GM12878 (cell line): ENCODE measurements at regions not wholly inside any gene's neighbourhood (a gene's known extent, or its start where the extent isn't known, plus 50 kb on each side); places are given as distances from the start of the nearest gene placed in this dataset.

Source experiments
- ATAC-seq: fragments of 200-7000 bp; cut with Tn5 transposase; 3 replicates; pipeline ENCODE4 v1.9.1; 2020; ENCODE audit warnings: mild to moderate bottlenecking, moderate library complexity
- BruUV-seq: library from RNA; stranded (reverse); fragments of 400-500 nt; replicated peaks from 2 replicates; lab custom pipeline; 2021; lab: Mats Ljungman, UMichigan
- CTCF ChIA-PET: fragments of 300-600 bp; sonication (Branson Sonifier 250); formaldehyde crosslinking; extraction: SDS; loops from one replicate; lab custom pipeline; 2021; ENCODE audit warnings: inconsistent platforms; lab: Yijun Ruan, JAX
- POLR2A ChIA-PET: fragments of 350-600 bp; formaldehyde crosslinking; extraction: SDS; loops from one replicate; lab custom pipeline; 2021; ENCODE audit warnings: inconsistent platforms; lab: Charles Lee
- RAD21 ChIA-PET: fragments of 300-600 bp; sonication (Branson Sonifier 250); formaldehyde crosslinking; loops from one replicate; lab custom pipeline; 2023; ENCODE audit warnings: antibody characterized with exemption; ENCODE audit not compliant: unreplicated experiment; lab: Charles Lee
- SMC1A ChIA-PET: fragments of 300-600 bp; sonication (Branson Sonifier 250); formaldehyde crosslinking; loops from one replicate; lab custom pipeline; 2023; ENCODE audit not compliant: unreplicated experiment, uncharacterized antibody; lab: Charles Lee
- DNase-seq: peaks from one replicate; pipeline ENCODE4 v3.0.0-alpha.2; 2011; ENCODE audit warnings: low read depth, low spot score
- FAIRE-seq: peaks from 3 replicates; lab custom pipeline; 2011; peaks lifted over from hg19 to GRCh38; lab: Jason Lieb, UNC
- H2AFZ ChIP-seq: 2 replicates; pipeline ENCODE4 v1.6.0; 2011; ENCODE audit warnings: low read depth, low read length, control low read depth; ENCODE audit not compliant: control insufficient read depth
- H3K27ac ChIP-seq: 2 replicates; pipeline ENCODE4 v1.5.1; 2011; ENCODE audit warnings: control low read depth; ENCODE audit not compliant: control insufficient read depth, insufficient read depth
- H3K27me3 ChIP-seq, 2 experiments: replicated peaks in 1 of 2; 2 replicates each; pipeline versions ENCODE4 v1.6.0 to v1.6.1; 2011; ENCODE audit warnings: low read length in 1 of 2; ENCODE audit not compliant: control insufficient read depth in 2 of 2, insufficient read depth in 2 of 2
- H3K36me3 ChIP-seq, 2 experiments: 2 replicates each; pipeline ENCODE4 v1.5.1; 2011; ENCODE audit warnings: low read length in 1 of 2; ENCODE audit not compliant: control insufficient read depth in 2 of 2, insufficient read depth in 2 of 2
- H3K4me1 ChIP-seq: 2 replicates; pipeline ENCODE4 v1.6.1; 2011; ENCODE audit warnings: mild to moderate bottlenecking, low read length, moderate library complexity, mixed read lengths; ENCODE audit not compliant: control insufficient read depth, insufficient read depth
- H3K4me2 ChIP-seq: 2 replicates; pipeline ENCODE4 v1.6.0; 2011; ENCODE audit warnings: control low read depth; ENCODE audit not compliant: control insufficient read depth, insufficient read depth
- H3K4me3 ChIP-seq: fragments of 200-600 bp; sonication (generic); 2 replicates; pipeline ENCODE4 v1.5.1; 2016
- H3K79me2 ChIP-seq: 2 replicates; pipeline ENCODE4 v1.6.0; 2011; ENCODE audit warnings: low read length; ENCODE audit not compliant: control insufficient read depth, insufficient read depth
- H3K9ac ChIP-seq: 2 replicates; pipeline ENCODE4 v1.8.0; 2011; ENCODE audit warnings: low read length, control low read depth, mixed read lengths; ENCODE audit not compliant: control insufficient read depth, insufficient read depth
- H3K9me3 ChIP-seq: replicated peaks from 3 replicates; pipeline ENCODE4 v1.5.1; 2011; ENCODE audit warnings: mild to moderate bottlenecking, low read length; ENCODE audit not compliant: control insufficient read depth, insufficient read depth
- H4K20me1 ChIP-seq: 2 replicates; pipeline ENCODE4 v1.6.0; 2011; ENCODE audit not compliant: control insufficient read depth, insufficient read depth
- HDAC2 ChIP-seq: fragments of 200-600 bp; sonication (generic); IDR thresholded peaks from 2 replicates; pipeline ENCODE4 v1.6.1; 2017
- HDGF ChIP-seq: fragments of 450-650 bp; IDR thresholded peaks from 2 replicates; pipeline ENCODE4 v1.6.1; 2016; ENCODE audit warnings: antibody characterized with exemption
- KAT2A ChIP-seq: conservative IDR thresholded peaks from 2 replicates; pipeline ENCODE4 v1.6.1; 2011; ENCODE audit warnings: low read depth, low read length; ENCODE audit not compliant: control insufficient read depth
- NRF1 ChIP-seq: conservative IDR thresholded peaks from 2 replicates; pipeline ENCODE4 v1.6.1; 2011; ENCODE audit warnings: mild to moderate bottlenecking, low read depth, low read length, improper control_type of control experiment
- PAX5 ChIP-seq: IDR thresholded peaks from 2 replicates; pipeline ENCODE4 v1.6.1; 2011; ENCODE audit warnings: low read depth, low read length, borderline replicate concordance
- POLR2A ChIP-seq: IDR thresholded peaks from 2 replicates; pipeline ENCODE4 v1.6.1; 2011; ENCODE audit warnings: low read depth, mild to moderate bottlenecking, low read length
- RFX5 ChIP-seq: IDR thresholded peaks from 2 replicates; pipeline ENCODE4 v1.6.1; 2011; ENCODE audit warnings: low read depth, low read length, improper control_type of control experiment
- SMAD5 ChIP-seq: IDR thresholded peaks from 2 replicates; pipeline ENCODE4 v1.6.1; 2016; ENCODE audit warnings: antibody characterized with exemption, low read depth
- SMARCA5 ChIP-seq: fragments of 450-650 bp; IDR thresholded peaks from 2 replicates; pipeline ENCODE4 v1.6.1; 2017; ENCODE audit warnings: mild to moderate bottlenecking
- TARDBP ChIP-seq: IDR thresholded peaks from 2 replicates; pipeline ENCODE4 v1.6.1; 2016; ENCODE audit warnings: borderline replicate concordance
- USF2 ChIP-seq: IDR thresholded peaks from 2 replicates; pipeline ENCODE4 v1.6.1; 2011; ENCODE audit warnings: low read depth, low read length, improper control_type of control experiment, borderline replicate concordance
- WGBS: methylation state at CpG from one replicate; pipeline ENCODE4 v1.1.6; 2016; ENCODE audit warnings: low lambda C conversion rate; ENCODE audit not compliant: insufficient replicate concordance, insufficient coverage; ENCODE audit errors: missing lambda C conversion rate; 5-methylcytosine and 5-hydroxymethylcytosine counted together
- in situ Hi-C: fragments of 300-500 bp; cut with MboI; formaldehyde crosslinking; loops from 9 replicates; pipeline ENCODE4 v1.14.3; 2018; ENCODE audit warnings: mixed read lengths
- intact Hi-C: fragments of 100-400 bp; cut with micrococcal nuclease; formaldehyde crosslinking; loops from one replicate; pipeline ENCODE4 v1.14.2; 2022; ENCODE audit not compliant: unreplicated experiment
- TF ChIP-seq, protein P1 (sequence below): fragments of 450-650 bp; IDR thresholded peaks from 2 replicates; pipeline ENCODE4 v1.6.1; 2014; ENCODE audit warnings: mild to moderate bottlenecking
- TF ChIP-seq, protein P2 (sequence below): IDR thresholded peaks from 2 replicates; pipeline ENCODE4 v1.6.1; 2012; ENCODE audit warnings: mild to moderate bottlenecking, low read depth, low read length

DNA sequence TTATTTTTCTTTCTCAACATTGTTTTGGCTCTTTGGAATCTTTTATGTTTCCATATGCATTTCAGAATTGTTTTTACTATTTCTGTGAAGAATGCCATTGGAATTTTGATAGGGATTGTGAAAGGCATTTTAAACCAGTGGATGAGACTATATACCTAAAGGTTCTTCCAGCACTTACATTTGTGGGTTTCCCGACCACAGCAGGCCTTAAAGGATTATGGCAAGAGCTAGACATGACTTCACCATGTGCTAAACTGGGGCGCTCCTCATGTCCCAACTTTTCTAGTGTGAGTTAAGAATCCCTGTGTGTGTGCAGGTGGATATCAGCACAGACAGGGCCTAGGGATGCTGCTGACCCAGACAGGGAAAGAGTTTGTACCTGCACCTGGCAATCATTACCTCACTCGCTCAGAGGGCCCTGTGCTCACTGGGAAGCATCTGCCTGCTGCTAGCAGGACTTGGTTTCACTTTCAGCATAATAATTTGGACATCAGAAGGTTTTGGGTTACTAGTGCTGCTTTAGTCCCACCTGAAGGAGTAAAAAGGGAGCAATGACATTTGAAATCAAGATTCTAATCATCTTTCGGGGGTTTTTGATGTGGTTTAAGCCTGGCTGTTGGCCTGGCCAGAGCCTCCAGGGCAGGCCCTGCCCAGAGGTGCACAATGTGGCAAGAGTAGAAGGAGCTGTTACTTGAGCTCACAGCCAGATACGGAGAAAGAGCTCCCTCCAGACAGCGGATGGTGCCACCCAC is 137.1 kb downstream of the CDC5L start:
- Histone ChIP-seq H4K20me1 (no peaks in the 10 kb centered on the region), H3K9me3 (no peaks in the 10 kb centered on the region; the same call in 2 of the 3 replicates), H3K79me2 (no peaks in the 10 kb centered on the region), H3K4me1 (no peaks in the 10 kb centered on the region), H3K9ac (no peak overlapping the region; the same call in 1 of the 2 replicates), H3K4me2 (0 out of 2 replicates have a peak overlapping the region, but pooled peaks have one; percentile 9), H3K36me3 (no peaks in the 10 kb centered on the region), H3K27me3 (no peaks in the 10 kb centered on the region; a peak in 1 of 4 replicates)
- in situ Hi-C loops, result no loop called here
- ChIA-PET SMC1A (no interaction called here), RAD21 (no interaction called here), CTCF (no interaction called here)
- TF ChIP-seq SMARCA5 (no peak), NRF1 (no peak)
- TF ChIP-seq, protein P1, sequence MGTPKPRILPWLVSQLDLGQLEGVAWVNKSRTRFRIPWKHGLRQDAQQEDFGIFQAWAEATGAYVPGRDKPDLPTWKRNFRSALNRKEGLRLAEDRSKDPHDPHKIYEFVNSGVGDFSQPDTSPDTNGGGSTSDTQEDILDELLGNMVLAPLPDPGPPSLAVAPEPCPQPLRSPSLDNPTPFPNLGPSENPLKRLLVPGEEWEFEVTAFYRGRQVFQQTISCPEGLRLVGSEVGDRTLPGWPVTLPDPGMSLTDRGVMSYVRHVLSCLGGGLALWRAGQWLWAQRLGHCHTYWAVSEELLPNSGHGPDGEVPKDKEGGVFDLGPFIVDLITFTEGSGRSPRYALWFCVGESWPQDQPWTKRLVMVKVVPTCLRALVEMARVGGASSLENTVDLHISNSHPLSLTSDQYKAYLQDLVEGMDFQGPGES, result no peak
- TF ChIP-seq, all 136 proteins: peak for 0
- WGBS, result 32% methylated on average over 6 of the region's 6 CpGs
- no peak overlapping the region for H2AFZ ChIP-seq
- FAIRE-seq, result no peak
- intact Hi-C loops, result no loop called here
- no peak for DNase-seq
- BruUV-seq, result no TSS peak
- POLR2A ChIA-PET, result no interaction called here
- no peak overlapping the region for H3K27ac ChIP-seq
- ATAC-seq, result peak; percentile 51
- no peak overlapping the region for H3K4me3 ChIP-seq

- Histone ChIP-seq H3K9ac (no peak overlapping the region), H2AFZ (no peak overlapping the region), H3K4me1 (no peaks in the 10 kb centered on the region), H4K20me1 (no peaks in the 10 kb centered on the region), H3K4me2 (no peak overlapping the region), H3K4me3 (no peak overlapping the region), H3K79me2 (no peaks in the 10 kb centered on the region), H3K36me3 (no peaks in the 10 kb centered on the region), H3K27ac (no peak overlapping the region), H3K9me3 (no peaks in the 10 kb centered on the region; the same call in 2 of the 3 replicates), H3K27me3 (peaks cover 0 to 2% of the 10 kb centered on the region in 2 experiments; a peak in 1 of 4 replicates)
- in situ Hi-C loops (no loop called here), intact Hi-C loops (no loop called here)
- ChIA-PET RAD21 (no interaction called here), CTCF (no interaction called here), POLR2A (no interaction called here), SMC1A (no interaction called here)
- 55% methylated on average over 9 of the region's 9 CpGs for WGBS
- DNase-seq, result no peak
- BruUV-seq, result no TSS peak
- no peak for FAIRE-seq
- no peak for ATAC-seq
- no peak for TF ChIP-seq USF2
- no peak for TF ChIP-seq PAX5
- TF ChIP-seq, protein P2, sequence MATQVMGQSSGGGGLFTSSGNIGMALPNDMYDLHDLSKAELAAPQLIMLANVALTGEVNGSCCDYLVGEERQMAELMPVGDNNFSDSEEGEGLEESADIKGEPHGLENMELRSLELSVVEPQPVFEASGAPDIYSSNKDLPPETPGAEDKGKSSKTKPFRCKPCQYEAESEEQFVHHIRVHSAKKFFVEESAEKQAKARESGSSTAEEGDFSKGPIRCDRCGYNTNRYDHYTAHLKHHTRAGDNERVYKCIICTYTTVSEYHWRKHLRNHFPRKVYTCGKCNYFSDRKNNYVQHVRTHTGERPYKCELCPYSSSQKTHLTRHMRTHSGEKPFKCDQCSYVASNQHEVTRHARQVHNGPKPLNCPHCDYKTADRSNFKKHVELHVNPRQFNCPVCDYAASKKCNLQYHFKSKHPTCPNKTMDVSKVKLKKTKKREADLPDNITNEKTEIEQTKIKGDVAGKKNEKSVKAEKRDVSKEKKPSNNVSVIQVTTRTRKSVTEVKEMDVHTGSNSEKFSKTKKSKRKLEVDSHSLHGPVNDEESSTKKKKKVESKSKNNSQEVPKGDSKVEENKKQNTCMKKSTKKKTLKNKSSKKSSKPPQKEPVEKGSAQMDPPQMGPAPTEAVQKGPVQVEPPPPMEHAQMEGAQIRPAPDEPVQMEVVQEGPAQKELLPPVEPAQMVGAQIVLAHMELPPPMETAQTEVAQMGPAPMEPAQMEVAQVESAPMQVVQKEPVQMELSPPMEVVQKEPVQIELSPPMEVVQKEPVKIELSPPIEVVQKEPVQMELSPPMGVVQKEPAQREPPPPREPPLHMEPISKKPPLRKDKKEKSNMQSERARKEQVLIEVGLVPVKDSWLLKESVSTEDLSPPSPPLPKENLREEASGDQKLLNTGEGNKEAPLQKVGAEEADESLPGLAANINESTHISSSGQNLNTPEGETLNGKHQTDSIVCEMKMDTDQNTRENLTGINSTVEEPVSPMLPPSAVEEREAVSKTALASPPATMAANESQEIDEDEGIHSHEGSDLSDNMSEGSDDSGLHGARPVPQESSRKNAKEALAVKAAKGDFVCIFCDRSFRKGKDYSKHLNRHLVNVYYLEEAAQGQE, result no peak
- no peak for TF ChIP-seq KAT2A
- no peak for TF ChIP-seq SMAD5
- no peak for TF ChIP-seq POLR2A
- no peak for TF ChIP-seq HDGF
- no peak for TF ChIP-seq TARDBP
- no peak for TF ChIP-seq HDAC2
- no peak for TF ChIP-seq RFX5
These were observed 138.3 kb downstream of the CDC5L start for GRCh38 chr6:44525761-44526351.
